ENCODE measurements at regions not wholly inside any gene's neighbourhood (a gene's known extent, or its start where the extent isn't known, plus 50 kb on each side); places are given as distances from the start of the nearest gene placed in this dataset.

GRCh38 chr6:80922916-80923455, 816.5 kb downstream of the BCKDHB start:
- TF ChIP-seq, protein P1, sequence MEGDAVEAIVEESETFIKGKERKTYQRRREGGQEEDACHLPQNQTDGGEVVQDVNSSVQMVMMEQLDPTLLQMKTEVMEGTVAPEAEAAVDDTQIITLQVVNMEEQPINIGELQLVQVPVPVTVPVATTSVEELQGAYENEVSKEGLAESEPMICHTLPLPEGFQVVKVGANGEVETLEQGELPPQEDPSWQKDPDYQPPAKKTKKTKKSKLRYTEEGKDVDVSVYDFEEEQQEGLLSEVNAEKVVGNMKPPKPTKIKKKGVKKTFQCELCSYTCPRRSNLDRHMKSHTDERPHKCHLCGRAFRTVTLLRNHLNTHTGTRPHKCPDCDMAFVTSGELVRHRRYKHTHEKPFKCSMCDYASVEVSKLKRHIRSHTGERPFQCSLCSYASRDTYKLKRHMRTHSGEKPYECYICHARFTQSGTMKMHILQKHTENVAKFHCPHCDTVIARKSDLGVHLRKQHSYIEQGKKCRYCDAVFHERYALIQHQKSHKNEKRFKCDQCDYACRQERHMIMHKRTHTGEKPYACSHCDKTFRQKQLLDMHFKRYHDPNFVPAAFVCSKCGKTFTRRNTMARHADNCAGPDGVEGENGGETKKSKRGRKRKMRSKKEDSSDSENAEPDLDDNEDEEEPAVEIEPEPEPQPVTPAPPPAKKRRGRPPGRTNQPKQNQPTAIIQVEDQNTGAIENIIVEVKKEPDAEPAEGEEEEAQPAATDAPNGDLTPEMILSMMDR (conservative IDR thresholded peaks at IDR 0.05; ENCODE audit: low read depth, low read length), result no peak
- no peaks in the 10 kb centered on the region for H3K36me3 ChIP-seq (ENCODE audit: insufficient read depth)
- H3K4me1 ChIP-seq (ENCODE audit: low read depth, poor library complexity, severe bottlenecking), result no peaks in the 10 kb centered on the region
- no peaks in the 10 kb centered on the region for H4K20me1 ChIP-seq (ENCODE audit: insufficient read depth)
- H3K27ac ChIP-seq, result no peak overlapping the region
- H3K27me3 ChIP-seq (ENCODE audit: insufficient read depth, low read depth), result no peaks in the 10 kb centered on the region
- no peak overlapping the region for H3K4me3 ChIP-seq (IDR thresholded peaks at IDR 0.05; ENCODE audit: insufficient read depth, low read depth, low read length)
- H3K79me2 ChIP-seq (ENCODE audit: insufficient read depth, low read depth), result no peaks in the 10 kb centered on the region
- no peak overlapping the region for H3K4me2 ChIP-seq
- H3K9ac ChIP-seq, result no peak overlapping the region
- no peak overlapping the region for H2AFZ ChIP-seq (ENCODE audit: low read depth)

DNA sequence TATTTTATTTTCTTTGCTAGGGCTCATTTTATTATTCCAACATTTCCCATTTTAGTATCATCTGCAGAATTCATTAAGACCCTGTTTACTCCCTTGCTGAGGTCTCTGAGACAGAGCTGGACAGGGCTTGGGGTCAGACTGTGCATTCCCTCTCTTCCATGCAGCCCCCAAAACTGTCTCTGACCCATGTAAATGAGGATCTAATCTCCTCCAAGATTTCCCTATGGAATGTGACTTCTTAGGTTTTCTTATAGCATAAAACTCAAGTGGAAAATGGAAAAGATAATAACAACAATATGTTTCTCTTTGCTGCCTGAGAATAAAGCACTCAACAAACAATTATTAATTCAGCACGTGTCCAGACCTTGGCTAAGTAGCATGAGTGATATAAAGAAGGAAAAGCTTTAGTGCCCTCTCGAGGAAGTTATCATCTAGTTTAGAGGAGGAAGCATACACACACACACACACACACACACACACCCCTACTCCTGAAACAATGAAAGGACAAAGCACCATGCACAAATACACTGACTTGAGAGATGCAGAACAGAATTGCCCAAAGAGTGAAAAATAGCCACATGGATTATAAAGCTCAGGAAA, 815.5 kb downstream of the BCKDHB start:
- Histone ChIP-seq H4K20me1 (ENCODE audit: insufficient read depth) (no peaks in the 10 kb centered on the region), H3K27me3 (ENCODE audit: insufficient read depth, low read depth) (no peaks in the 10 kb centered on the region), H3K4me3 (IDR thresholded peaks at IDR 0.05; ENCODE audit: insufficient read depth, low read depth, low read length) (no peak overlapping the region), H3K27ac (no peak overlapping the region), H3K4me1 (ENCODE audit: low read depth, poor library complexity, severe bottlenecking) (no peaks in the 10 kb centered on the region), H2AFZ (ENCODE audit: low read depth) (no peak overlapping the region), H3K36me3 (ENCODE audit: insufficient read depth) (no peaks in the 10 kb centered on the region), H3K79me2 (ENCODE audit: insufficient read depth, low read depth) (no peaks in the 10 kb centered on the region), H3K9ac (no peak overlapping the region), H3K4me2 (no peak overlapping the region)
- TF ChIP-seq, protein P1 (conservative IDR thresholded peaks at IDR 0.05; ENCODE audit: low read depth, low read length), result no peak

DNA sequence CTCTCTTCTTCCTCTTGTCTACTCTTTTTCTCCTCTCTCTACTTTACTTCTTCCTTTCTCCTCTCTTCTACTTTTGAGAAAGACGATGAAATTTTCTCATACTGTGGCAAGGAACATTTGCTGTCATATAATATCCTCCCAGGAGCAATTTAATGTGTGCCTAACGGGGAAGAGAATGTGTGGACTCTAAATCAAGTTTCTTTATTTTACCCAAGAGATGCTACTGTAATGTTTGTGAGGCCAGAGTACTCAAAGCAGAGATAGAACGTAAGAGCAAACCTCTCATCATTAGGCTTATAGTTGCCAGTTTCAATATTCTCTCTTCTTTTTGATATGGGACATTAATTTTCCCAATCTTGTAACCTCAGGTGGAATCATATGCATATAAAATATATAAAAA, 801.4 kb downstream of the BCKDHB start:
- Histone ChIP-seq H2AFZ (ENCODE audit: low read depth) (no peak overlapping the region), H4K20me1 (ENCODE audit: insufficient read depth) (no peaks in the 10 kb centered on the region), H3K27me3 (ENCODE audit: insufficient read depth, low read depth) (no peaks in the 10 kb centered on the region), H3K4me2 (no peak overlapping the region), H3K9ac (no peak overlapping the region), H3K79me2 (ENCODE audit: insufficient read depth, low read depth) (no peaks in the 10 kb centered on the region), H3K4me3 (IDR thresholded peaks at IDR 0.05; ENCODE audit: insufficient read depth, low read depth, low read length) (no peak overlapping the region), H3K27ac (no peak overlapping the region), H3K36me3 (ENCODE audit: insufficient read depth) (no peaks in the 10 kb centered on the region), H3K4me1 (ENCODE audit: low read depth, poor library complexity, severe bottlenecking) (no peaks in the 10 kb centered on the region)
- TF ChIP-seq, protein P1 (conservative IDR thresholded peaks at IDR 0.05; ENCODE audit: low read depth, low read length), result no peak

DNA sequence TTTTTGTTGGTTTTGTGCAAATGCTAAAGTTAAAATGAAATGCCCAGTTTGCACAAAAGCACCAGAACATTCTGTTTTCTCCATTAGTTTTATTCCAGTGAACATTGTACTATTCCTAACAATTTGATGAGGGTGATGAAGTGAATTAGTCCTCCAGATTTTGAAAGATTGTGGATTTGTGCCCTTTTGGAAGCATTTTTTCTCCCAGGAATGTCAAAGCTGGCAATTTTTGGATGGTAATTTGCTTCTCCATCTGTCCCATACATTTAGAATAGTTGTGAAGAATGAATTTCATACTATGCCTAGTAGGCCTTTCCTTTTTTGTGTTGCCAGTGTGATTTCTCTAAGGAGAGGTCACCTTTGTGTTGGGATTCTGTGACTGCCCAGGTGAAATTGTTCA, 797.2 kb downstream of the BCKDHB start:
- Histone ChIP-seq H3K9ac (no peak overlapping the region), H4K20me1 (ENCODE audit: insufficient read depth) (no peaks in the 10 kb centered on the region), H3K4me1 (ENCODE audit: low read depth, poor library complexity, severe bottlenecking) (no peaks in the 10 kb centered on the region), H3K36me3 (ENCODE audit: insufficient read depth) (no peaks in the 10 kb centered on the region), H3K27ac (no peak overlapping the region), H3K79me2 (ENCODE audit: insufficient read depth, low read depth) (no peaks in the 10 kb centered on the region), H3K4me2 (no peak overlapping the region), H3K27me3 (ENCODE audit: insufficient read depth, low read depth) (no peaks in the 10 kb centered on the region), H2AFZ (ENCODE audit: low read depth) (no peak overlapping the region), H3K4me3 (IDR thresholded peaks at IDR 0.05; ENCODE audit: insufficient read depth, low read depth, low read length) (no peak overlapping the region)
- TF ChIP-seq, protein P1 (conservative IDR thresholded peaks at IDR 0.05; ENCODE audit: low read depth, low read length), result no peak
